ENCODE measurements at regions not wholly inside any gene's neighbourhood (a gene's known extent, or its start where the extent isn't known, plus 50 kb on each side); places are given as distances from the start of the nearest gene placed in this dataset.

- TF ChIP-seq, protein P1, sequence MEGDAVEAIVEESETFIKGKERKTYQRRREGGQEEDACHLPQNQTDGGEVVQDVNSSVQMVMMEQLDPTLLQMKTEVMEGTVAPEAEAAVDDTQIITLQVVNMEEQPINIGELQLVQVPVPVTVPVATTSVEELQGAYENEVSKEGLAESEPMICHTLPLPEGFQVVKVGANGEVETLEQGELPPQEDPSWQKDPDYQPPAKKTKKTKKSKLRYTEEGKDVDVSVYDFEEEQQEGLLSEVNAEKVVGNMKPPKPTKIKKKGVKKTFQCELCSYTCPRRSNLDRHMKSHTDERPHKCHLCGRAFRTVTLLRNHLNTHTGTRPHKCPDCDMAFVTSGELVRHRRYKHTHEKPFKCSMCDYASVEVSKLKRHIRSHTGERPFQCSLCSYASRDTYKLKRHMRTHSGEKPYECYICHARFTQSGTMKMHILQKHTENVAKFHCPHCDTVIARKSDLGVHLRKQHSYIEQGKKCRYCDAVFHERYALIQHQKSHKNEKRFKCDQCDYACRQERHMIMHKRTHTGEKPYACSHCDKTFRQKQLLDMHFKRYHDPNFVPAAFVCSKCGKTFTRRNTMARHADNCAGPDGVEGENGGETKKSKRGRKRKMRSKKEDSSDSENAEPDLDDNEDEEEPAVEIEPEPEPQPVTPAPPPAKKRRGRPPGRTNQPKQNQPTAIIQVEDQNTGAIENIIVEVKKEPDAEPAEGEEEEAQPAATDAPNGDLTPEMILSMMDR (conservative IDR thresholded peaks at IDR 0.05; ENCODE audit: low read depth in 2 of 2): no peak
- TF ChIP-seq ZNF114 (CRISPR knock-in tag; IDR thresholded peaks at IDR 0.05) (no peak), REST (IDR thresholded peaks at IDR 0.05; ENCODE audit: unreplicated experiment) (no peak), JUNB (IDR thresholded peaks at IDR 0.05; ENCODE audit: unreplicated experiment) (no peak), STAT1 (IDR thresholded peaks at IDR 0.05; ENCODE audit: unreplicated experiment) (no peak), CREB1 (CRISPR knock-in tag; IDR thresholded peaks at IDR 0.05; ENCODE audit: low read depth) (no peak), ETS1 (IDR thresholded peaks at IDR 0.05) (no peak), ZNF331 (CRISPR knock-in tag; IDR thresholded peaks at IDR 0.05; ENCODE audit: low read depth) (no peak)
These were observed 993.5 kb upstream of the SEMA6A start (continued) for GRCh38 chr5:117568126-117568525.

DNA sequence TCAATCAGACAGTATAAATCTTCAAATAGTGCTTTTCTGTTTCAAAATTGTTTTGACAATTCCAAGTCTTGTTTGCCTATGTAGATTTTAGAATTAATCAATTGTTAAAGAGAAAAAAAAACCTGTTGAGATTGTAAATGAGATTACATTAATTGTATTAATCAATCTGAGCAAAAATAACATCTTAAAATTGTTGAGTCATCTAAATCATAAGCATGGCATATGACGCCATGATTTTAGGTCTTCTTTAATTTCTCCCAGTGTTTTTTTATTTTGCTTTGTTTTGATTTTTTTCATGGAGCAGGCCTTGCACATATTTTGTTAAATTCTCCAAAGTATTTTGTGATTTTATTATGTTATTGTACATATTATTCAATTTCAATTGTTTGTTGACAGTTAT, 988.0 kb upstream of the SEMA6A start:
- H3K4me1 Mint-ChIP-seq: no peaks in the 10 kb centered on the region
- H3K9me2 ChIP-seq (ENCODE audit: insufficient read depth): no peaks in the 10 kb centered on the region
- H4K20me1 ChIP-seq (replicated peaks; ENCODE audit: insufficient read depth): no peaks in the 10 kb centered on the region
- no peaks in the 10 kb centered on the region for H3K9me3 Mint-ChIP-seq
- H2AFZ ChIP-seq: no peak overlapping the region
- no peaks in the 10 kb centered on the region for H3F3A ChIP-seq (replicated peaks; ENCODE audit: low read depth)
- H3K27me3 Mint-ChIP-seq (ENCODE audit: insufficient read depth, low read depth, poor library complexity): no peaks in the 10 kb centered on the region
- H3K27ac ChIP-seq (ENCODE audit: low read depth): no peak overlapping the region
- H3K4me2 ChIP-seq: no peak overlapping the region
- no peaks in the 10 kb centered on the region for H3K36me3 ChIP-seq (ENCODE audit: insufficient read depth)
- no peak overlapping the region for H3K4me3 Mint-ChIP-seq
- no peaks in the 10 kb centered on the region for H3K36me3 Mint-ChIP-seq (ENCODE audit: low read depth)
- H3K79me2 ChIP-seq (replicated peaks; ENCODE audit: insufficient read depth): no peaks in the 10 kb centered on the region
- H3K27me3 ChIP-seq (ENCODE audit: insufficient read depth): no peaks in the 10 kb centered on the region
- DNase-seq (ENCODE audit: low spot score) (no peak), ATAC-seq (no peak)
- peak overlapping the region; percentile 55; the same call in 1 of the 2 replicates for H3K27ac Mint-ChIP-seq
- H3K4me3 ChIP-seq: no peak overlapping the region
- H3K4me1 ChIP-seq (ENCODE audit: insufficient read depth): 0 out of 2 replicates have a peak, but pooled peaks cover 4% of the 10 kb centered on the region
- TF ChIP-seq JUNB (IDR thresholded peaks at IDR 0.05; ENCODE audit: unreplicated experiment) (no peak), ZNF331 (CRISPR knock-in tag; IDR thresholded peaks at IDR 0.05; ENCODE audit: low read depth) (no peak)
- TF ChIP-seq, protein P2, sequence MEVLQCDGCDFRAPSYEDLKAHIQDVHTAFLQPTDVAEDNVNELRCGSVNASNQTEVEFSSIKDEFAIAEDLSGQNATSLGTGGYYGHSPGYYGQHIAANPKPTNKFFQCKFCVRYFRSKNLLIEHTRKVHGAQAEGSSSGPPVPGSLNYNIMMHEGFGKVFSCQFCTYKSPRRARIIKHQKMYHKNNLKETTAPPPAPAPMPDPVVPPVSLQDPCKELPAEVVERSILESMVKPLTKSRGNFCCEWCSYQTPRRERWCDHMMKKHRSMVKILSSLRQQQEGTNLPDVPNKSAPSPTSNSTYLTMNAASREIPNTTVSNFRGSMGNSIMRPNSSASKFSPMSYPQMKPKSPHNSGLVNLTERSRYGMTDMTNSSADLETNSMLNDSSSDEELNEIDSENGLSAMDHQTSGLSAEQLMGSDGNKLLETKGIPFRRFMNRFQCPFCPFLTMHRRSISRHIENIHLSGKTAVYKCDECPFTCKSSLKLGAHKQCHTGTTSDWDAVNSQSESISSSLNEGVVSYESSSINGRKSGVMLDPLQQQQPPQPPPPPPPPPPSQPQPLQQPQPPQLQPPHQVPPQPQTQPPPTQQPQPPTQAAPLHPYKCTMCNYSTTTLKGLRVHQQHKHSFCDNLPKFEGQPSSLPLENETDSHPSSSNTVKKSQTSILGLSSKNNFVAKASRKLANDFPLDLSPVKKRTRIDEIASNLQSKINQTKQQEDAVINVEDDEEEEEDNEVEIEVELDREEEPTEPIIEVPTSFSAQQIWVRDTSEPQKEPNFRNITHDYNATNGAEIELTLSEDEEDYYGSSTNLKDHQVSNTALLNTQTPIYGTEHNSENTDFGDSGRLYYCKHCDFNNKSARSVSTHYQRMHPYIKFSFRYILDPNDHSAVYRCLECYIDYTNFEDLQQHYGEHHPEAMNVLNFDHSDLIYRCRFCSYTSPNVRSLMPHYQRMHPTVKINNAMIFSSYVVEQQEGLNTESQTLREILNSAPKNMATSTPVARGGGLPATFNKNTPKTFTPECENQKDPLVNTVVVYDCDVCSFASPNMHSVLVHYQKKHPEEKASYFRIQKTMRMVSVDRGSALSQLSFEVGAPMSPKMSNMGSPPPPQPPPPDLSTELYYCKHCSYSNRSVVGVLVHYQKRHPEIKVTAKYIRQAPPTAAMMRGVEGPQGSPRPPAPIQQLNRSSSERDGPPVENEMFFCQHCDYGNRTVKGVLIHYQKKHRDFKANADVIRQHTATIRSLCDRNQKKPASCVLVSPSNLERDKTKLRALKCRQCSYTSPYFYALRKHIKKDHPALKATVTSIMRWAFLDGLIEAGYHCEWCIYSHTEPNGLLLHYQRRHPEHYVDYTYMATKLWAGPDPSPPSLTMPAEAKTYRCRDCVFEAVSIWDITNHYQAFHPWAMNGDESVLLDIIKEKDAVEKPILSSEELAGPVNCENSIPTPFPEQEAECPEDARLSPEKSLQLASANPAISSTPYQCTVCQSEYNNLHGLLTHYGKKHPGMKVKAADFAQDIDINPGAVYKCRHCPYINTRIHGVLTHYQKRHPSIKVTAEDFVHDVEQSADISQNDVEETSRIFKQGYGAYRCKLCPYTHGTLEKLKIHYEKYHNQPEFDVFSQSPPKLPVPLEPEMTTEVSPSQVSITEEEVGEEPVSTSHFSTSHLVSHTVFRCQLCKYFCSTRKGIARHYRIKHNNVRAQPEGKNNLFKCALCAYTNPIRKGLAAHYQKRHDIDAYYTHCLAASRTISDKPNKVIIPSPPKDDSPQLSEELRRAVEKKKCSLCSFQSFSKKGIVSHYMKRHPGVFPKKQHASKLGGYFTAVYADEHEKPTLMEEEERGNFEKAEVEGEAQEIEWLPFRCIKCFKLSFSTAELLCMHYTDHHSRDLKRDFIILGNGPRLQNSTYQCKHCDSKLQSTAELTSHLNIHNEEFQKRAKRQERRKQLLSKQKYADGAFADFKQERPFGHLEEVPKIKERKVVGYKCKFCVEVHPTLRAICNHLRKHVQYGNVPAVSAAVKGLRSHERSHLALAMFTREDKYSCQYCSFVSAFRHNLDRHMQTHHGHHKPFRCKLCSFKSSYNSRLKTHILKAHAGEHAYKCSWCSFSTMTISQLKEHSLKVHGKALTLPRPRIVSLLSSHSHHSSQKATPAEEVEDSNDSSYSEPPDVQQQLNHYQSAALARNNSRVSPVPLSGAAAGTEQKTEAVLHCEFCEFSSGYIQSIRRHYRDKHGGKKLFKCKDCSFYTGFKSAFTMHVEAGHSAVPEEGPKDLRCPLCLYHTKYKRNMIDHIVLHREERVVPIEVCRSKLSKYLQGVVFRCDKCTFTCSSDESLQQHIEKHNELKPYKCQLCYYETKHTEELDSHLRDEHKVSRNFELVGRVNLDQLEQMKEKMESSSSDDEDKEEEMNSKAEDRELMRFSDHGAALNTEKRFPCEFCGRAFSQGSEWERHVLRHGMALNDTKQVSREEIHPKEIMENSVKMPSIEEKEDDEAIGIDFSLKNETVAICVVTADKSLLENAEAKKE (CRISPR knock-in tag; IDR thresholded peaks at IDR 0.05): no peak

All from GM23338 (cell line).